Neural progenitor cell (in vitro differentiated cells): ENCODE measurements at regions not wholly inside any gene's neighbourhood (a gene's known extent, or its start where the extent isn't known, plus 50 kb on each side); places are given as distances from the start of the nearest gene placed in this dataset.

ENCODE experiments used
- CTCF ChIP-seq: fragments of 200-600 bp; sonication (generic); IDR thresholded peaks from 2 replicates; pipeline ENCODE4 v1.5.1; 2017; ENCODE audit warnings: antibody characterized with exemption, mild to moderate bottlenecking
- EZH2 ChIP-seq: fragments of 200-600 bp; sonication (generic); IDR thresholded peaks from 2 replicates; pipeline ENCODE4 v1.6.1; 2017; ENCODE audit warnings: antibody characterized with exemption, mild to moderate bottlenecking, moderate library complexity
- EZH2phosphoT487 ChIP-seq: fragments of 200-600 bp; sonication (generic); IDR thresholded peaks from 2 replicates; pipeline ENCODE4 v1.6.1; 2017; ENCODE audit warnings: antibody characterized with exemption

GRCh38 chrX:4263030-4263803, 549.8 kb upstream of the PRKX start:
- TF ChIP-seq CTCF (peak; percentile 59), EZH2 (no peak), EZH2phosphoT487 (no peak)
